Rectal smooth muscle tissue (tissue), 1 donor: ENCODE measurements at regions not wholly inside any gene's neighbourhood (a gene's known extent, or its start where the extent isn't known, plus 50 kb on each side); places are given as distances from the start of the nearest gene placed in this dataset.
"Not testable (repeated sequence)": the region's sequence is repeated elsewhere in the genome, so short reads cannot be mapped to it uniquely, and the experiment has no call there.

Source experiments
- H3K27ac ChIP-seq: one replicate; pipeline ENCODE4 v1.7.0; 2013; ENCODE audit warnings: low read depth, low read length, inconsistent platforms
- H3K27me3 ChIP-seq: one replicate; pipeline ENCODE4 v1.7.0; 2013; ENCODE audit warnings: low read length; ENCODE audit not compliant: control insufficient read depth, insufficient read depth
- H3K36me3 ChIP-seq: one replicate; pipeline ENCODE4 v1.7.0; 2013; ENCODE audit warnings: low read length; ENCODE audit not compliant: control insufficient read depth, insufficient read depth
- H3K4me1 ChIP-seq: one replicate; pipeline ENCODE4 v1.7.0; 2013; ENCODE audit warnings: low read length; ENCODE audit not compliant: control insufficient read depth, insufficient read depth
- H3K4me3 ChIP-seq: one replicate; pipeline ENCODE4 v1.7.0; 2013; ENCODE audit warnings: low read length
- H3K9ac ChIP-seq: one replicate; pipeline ENCODE4 v1.7.0; 2013; ENCODE audit warnings: low read length

- no peak overlapping the region for H3K27ac ChIP-seq
- no peak overlapping the region for H3K9ac ChIP-seq
- no peaks in the 10 kb centered on the region for H3K27me3 ChIP-seq
- no peaks in the 10 kb centered on the region for H3K4me1 ChIP-seq
- no peak overlapping the region for H3K4me3 ChIP-seq
- no peaks in the 10 kb centered on the region for H3K36me3 ChIP-seq
Measured at GRCh38 chr1:199811163-199811562, 216.3 kb upstream of the NR5A2 start.

- H3K4me3 ChIP-seq: no peak overlapping the region
- no peaks in the 10 kb centered on the region for H3K36me3 ChIP-seq
- H3K4me1 ChIP-seq: no peaks in the 10 kb centered on the region
- no peak overlapping the region for H3K9ac ChIP-seq
- H3K27ac ChIP-seq: no peak overlapping the region
- H3K27me3 ChIP-seq: no peaks in the 10 kb centered on the region
Measured at GRCh38 chr1:199813198-199813597, 214.3 kb upstream of the NR5A2 start.

GRCh38 chr1:199815947-199816346 lies 211.6 kb upstream of the NR5A2 start:
- Histone ChIP-seq H3K4me1 (no peaks in the 10 kb centered on the region), H3K9ac (no peak overlapping the region), H3K27ac (no peak overlapping the region), H3K4me3 (no peak overlapping the region), H3K27me3 (no peaks in the 10 kb centered on the region), H3K36me3 (no peaks in the 10 kb centered on the region)

- Histone ChIP-seq H3K36me3 (no peaks in the 10 kb centered on the region), H3K4me1 (no peaks in the 10 kb centered on the region), H3K27me3 (no peaks in the 10 kb centered on the region), H3K27ac (no peak overlapping the region), H3K9ac (no peak overlapping the region), H3K4me3 (no peak overlapping the region)
Measured at GRCh38 chr1:199817266-199817665, 210.2 kb upstream of the NR5A2 start.

- no peak overlapping the region for H3K27ac ChIP-seq
- no peaks in the 10 kb centered on the region for H3K4me1 ChIP-seq
- H3K4me3 ChIP-seq: no peak overlapping the region
- no peak overlapping the region for H3K9ac ChIP-seq
- no peaks in the 10 kb centered on the region for H3K27me3 ChIP-seq
- no peaks in the 10 kb centered on the region for H3K36me3 ChIP-seq
Measured at GRCh38 chr1:199821029-199821779, 206.3 kb upstream of the NR5A2 start.

GRCh38 chr1:199832451-199832850 lies 195.1 kb upstream of the NR5A2 start:
- Histone ChIP-seq H3K4me1 (no peaks in the 10 kb centered on the region), H3K36me3 (no peaks in the 10 kb centered on the region), H3K27me3 (no peaks in the 10 kb centered on the region), H3K4me3 (no peak overlapping the region), H3K27ac (no peak overlapping the region), H3K9ac (no peak overlapping the region)

GRCh38 chr1:199834711-199835110 lies 192.8 kb upstream of the NR5A2 start:
- no peak overlapping the region for H3K27ac ChIP-seq
- H3K36me3 ChIP-seq: no peaks in the 10 kb centered on the region
- H3K4me1 ChIP-seq: no peaks in the 10 kb centered on the region
- H3K9ac ChIP-seq: no peak overlapping the region
- H3K4me3 ChIP-seq: no peak overlapping the region
- H3K27me3 ChIP-seq: no peaks in the 10 kb centered on the region

- Histone ChIP-seq H3K4me1 (no peaks in the 10 kb centered on the region), H3K27ac (no peak overlapping the region), H3K36me3 (no peaks in the 10 kb centered on the region), H3K27me3 (no peaks in the 10 kb centered on the region), H3K4me3 (no peak overlapping the region), H3K9ac (no peak overlapping the region)
Measured at GRCh38 chr1:199836430-199836829, 191.1 kb upstream of the NR5A2 start.

- H3K27ac ChIP-seq: no peak overlapping the region
- no peaks in the 10 kb centered on the region for H3K4me1 ChIP-seq
- H3K9ac ChIP-seq: no peak overlapping the region
- no peak overlapping the region for H3K4me3 ChIP-seq
- H3K27me3 ChIP-seq: no peaks in the 10 kb centered on the region
- no peaks in the 10 kb centered on the region for H3K36me3 ChIP-seq
Measured at GRCh38 chr1:199837321-199837720, 190.2 kb upstream of the NR5A2 start.

- H3K4me3 ChIP-seq, H3K27me3 ChIP-seq, H3K9ac ChIP-seq, H3K27ac ChIP-seq, H3K4me1 ChIP-seq, H3K36me3 ChIP-seq: not testable (repeated sequence)
Measured at GRCh38 chr1:199839608-199840007, 187.9 kb upstream of the NR5A2 start.

- H3K27me3 ChIP-seq, H3K27ac ChIP-seq, H3K36me3 ChIP-seq, H3K9ac ChIP-seq, H3K4me3 ChIP-seq, H3K4me1 ChIP-seq: not testable (repeated sequence)
Measured at GRCh38 chr1:199843096-199843495, 184.4 kb upstream of the NR5A2 start.

GRCh38 chr1:199843861-199844260 lies 183.6 kb upstream of the NR5A2 start:
- H3K27me3 ChIP-seq: no peaks in the 10 kb centered on the region
- no peaks in the 10 kb centered on the region for H3K36me3 ChIP-seq
- H3K27ac ChIP-seq: no peak overlapping the region
- H3K9ac ChIP-seq: no peak overlapping the region
- H3K4me1 ChIP-seq: no peaks in the 10 kb centered on the region
- no peak overlapping the region for H3K4me3 ChIP-seq

GRCh38 chr1:199847021-199847420 lies 180.5 kb upstream of the NR5A2 start:
- Histone ChIP-seq H3K4me1 (no peaks in the 10 kb centered on the region), H3K27me3 (no peaks in the 10 kb centered on the region), H3K36me3 (no peaks in the 10 kb centered on the region), H3K27ac (no peak overlapping the region), H3K4me3 (no peak overlapping the region), H3K9ac (no peak overlapping the region)
